ENCODE measurements at regions not wholly inside any gene's neighbourhood (a gene's known extent, or its start where the extent isn't known, plus 50 kb on each side); places are given as distances from the start of the nearest gene placed in this dataset.

GRCh38 chr4:33062155-33062806 is 2342.1 kb downstream of the PCDH7 start:
- H3K27ac Mint-ChIP-seq = no peak overlapping the region
- no peaks in the 10 kb centered on the region for H3K27me3 Mint-ChIP-seq (ENCODE audit: low read depth)
- no peaks in the 10 kb centered on the region for H3K36me3 Mint-ChIP-seq (ENCODE audit: low read depth)
- peaks cover 36% of the 10 kb centered on the region for H3K4me1 Mint-ChIP-seq
- no peaks in the 10 kb centered on the region for H3K9me3 Mint-ChIP-seq
- no peak overlapping the region for H3K4me3 Mint-ChIP-seq
- no peak for TF ChIP-seq CTCF (IDR thresholded peaks at IDR 0.05; ENCODE audit: unreplicated experiment in 3 of 3)

- Mint-ChIP-seq H3K4me1 (peaks cover 38% of the 10 kb centered on the region), H3K27me3 (ENCODE audit: low read depth) (no peaks in the 10 kb centered on the region), H3K36me3 (ENCODE audit: low read depth) (no peaks in the 10 kb centered on the region), H3K9me3 (no peaks in the 10 kb centered on the region), H3K4me3 (no peak overlapping the region), H3K27ac (no peak overlapping the region)
- TF ChIP-seq CTCF (IDR thresholded peaks at IDR 0.05; ENCODE audit: unreplicated experiment in 3 of 3) = no peak
These were observed 2343.1 kb downstream of the PCDH7 start for GRCh38 chr4:33063241-33063640.

- H3K9me3 Mint-ChIP-seq = peaks cover 2% of the 10 kb centered on the region
- H3K27ac Mint-ChIP-seq = peak overlapping the region in 1 of 3 experiments; percentile 27
- H3K27me3 Mint-ChIP-seq (ENCODE audit: low read depth) = no peaks in the 10 kb centered on the region
- peaks cover 3% of the 10 kb centered on the region for H3K36me3 Mint-ChIP-seq (ENCODE audit: low read depth)
- peaks cover 38% of the 10 kb centered on the region for H3K4me1 Mint-ChIP-seq
- no peak overlapping the region for H3K4me3 Mint-ChIP-seq
- no peak for TF ChIP-seq CTCF (IDR thresholded peaks at IDR 0.05; ENCODE audit: unreplicated experiment in 3 of 3)
These were observed 2344.1 kb downstream of the PCDH7 start for GRCh38 chr4:33064238-33064637.

- TF ChIP-seq CTCF (IDR thresholded peaks at IDR 0.05; ENCODE audit: unreplicated experiment in 3 of 3) = no peak
- peaks cover 7% of the 10 kb centered on the region for H3K36me3 Mint-ChIP-seq (ENCODE audit: low read depth)
- H3K4me3 Mint-ChIP-seq = no peak overlapping the region
- H3K27ac Mint-ChIP-seq = no peak overlapping the region
- H3K9me3 Mint-ChIP-seq = peaks cover 2% of the 10 kb centered on the region
- peaks cover 37% of the 10 kb centered on the region for H3K4me1 Mint-ChIP-seq
- H3K27me3 Mint-ChIP-seq (ENCODE audit: low read depth) = no peaks in the 10 kb centered on the region
These were observed 2345.6 kb downstream of the PCDH7 start for GRCh38 chr4:33065749-33066148.

GRCh38 chr4:33067221-33067620 is 2347.1 kb downstream of the PCDH7 start:
- Mint-ChIP-seq H3K4me3 (no peak overlapping the region), H3K27ac (no peak overlapping the region), H3K36me3 (ENCODE audit: low read depth) (peaks cover 7% of the 10 kb centered on the region), H3K4me1 (peaks cover 41% of the 10 kb centered on the region), H3K9me3 (peaks cover 2% of the 10 kb centered on the region), H3K27me3 (ENCODE audit: low read depth) (no peaks in the 10 kb centered on the region)
- no peak for TF ChIP-seq CTCF (IDR thresholded peaks at IDR 0.05; ENCODE audit: unreplicated experiment in 3 of 3)

GRCh38 chr4:33068539-33068938 is 2348.4 kb downstream of the PCDH7 start:
- no peak overlapping the region for H3K27ac Mint-ChIP-seq
- TF ChIP-seq CTCF (IDR thresholded peaks at IDR 0.05; ENCODE audit: unreplicated experiment in 3 of 3) = no peak
- peaks cover 2% of the 10 kb centered on the region for H3K9me3 Mint-ChIP-seq
- H3K4me1 Mint-ChIP-seq = peaks cover 42% of the 10 kb centered on the region
- no peak overlapping the region for H3K4me3 Mint-ChIP-seq
- peaks cover 7% of the 10 kb centered on the region for H3K36me3 Mint-ChIP-seq (ENCODE audit: low read depth)
- H3K27me3 Mint-ChIP-seq (ENCODE audit: low read depth) = no peaks in the 10 kb centered on the region

Measured in nephron (organoid).